ENCODE measurements at regions not wholly inside any gene's neighbourhood (a gene's known extent, or its start where the extent isn't known, plus 50 kb on each side); places are given as distances from the start of the nearest gene placed in this dataset.

DNA sequence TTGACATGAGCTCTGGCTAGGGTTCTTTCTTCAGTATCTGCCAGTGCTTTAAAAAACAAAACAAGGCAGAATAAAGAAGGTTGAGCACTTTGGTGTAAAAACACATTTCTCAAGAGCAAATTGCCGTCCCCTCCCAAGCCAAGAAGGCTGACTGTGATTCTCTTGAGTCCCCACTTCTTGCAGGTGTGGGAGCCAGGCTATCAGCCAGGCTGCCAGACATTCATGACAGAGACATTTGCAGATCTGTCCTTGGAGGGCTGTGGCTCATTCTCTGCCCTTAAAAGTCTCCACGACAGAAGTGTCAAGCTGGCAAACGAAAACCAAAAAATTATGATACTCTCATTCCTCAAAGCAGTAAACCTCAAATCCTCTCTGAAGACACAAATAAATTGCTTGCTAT lies 749.3 kb upstream of the HS6ST1 start:
- H3K4me3 ChIP-seq, result no peak overlapping the region
- H3K27ac ChIP-seq, result no peak overlapping the region
- no peaks in the 10 kb centered on the region for H3K27me3 ChIP-seq
- H3K4me1 ChIP-seq, result no peaks in the 10 kb centered on the region
- H3K36me3 ChIP-seq, result no peaks in the 10 kb centered on the region
- no peak for TF ChIP-seq POLR2A (IDR thresholded peaks at IDR 0.05)
- TF ChIP-seq, protein P1, sequence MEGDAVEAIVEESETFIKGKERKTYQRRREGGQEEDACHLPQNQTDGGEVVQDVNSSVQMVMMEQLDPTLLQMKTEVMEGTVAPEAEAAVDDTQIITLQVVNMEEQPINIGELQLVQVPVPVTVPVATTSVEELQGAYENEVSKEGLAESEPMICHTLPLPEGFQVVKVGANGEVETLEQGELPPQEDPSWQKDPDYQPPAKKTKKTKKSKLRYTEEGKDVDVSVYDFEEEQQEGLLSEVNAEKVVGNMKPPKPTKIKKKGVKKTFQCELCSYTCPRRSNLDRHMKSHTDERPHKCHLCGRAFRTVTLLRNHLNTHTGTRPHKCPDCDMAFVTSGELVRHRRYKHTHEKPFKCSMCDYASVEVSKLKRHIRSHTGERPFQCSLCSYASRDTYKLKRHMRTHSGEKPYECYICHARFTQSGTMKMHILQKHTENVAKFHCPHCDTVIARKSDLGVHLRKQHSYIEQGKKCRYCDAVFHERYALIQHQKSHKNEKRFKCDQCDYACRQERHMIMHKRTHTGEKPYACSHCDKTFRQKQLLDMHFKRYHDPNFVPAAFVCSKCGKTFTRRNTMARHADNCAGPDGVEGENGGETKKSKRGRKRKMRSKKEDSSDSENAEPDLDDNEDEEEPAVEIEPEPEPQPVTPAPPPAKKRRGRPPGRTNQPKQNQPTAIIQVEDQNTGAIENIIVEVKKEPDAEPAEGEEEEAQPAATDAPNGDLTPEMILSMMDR (IDR thresholded peaks at IDR 0.05), result no peak
- H3K9me3 ChIP-seq, result no peaks in the 10 kb centered on the region
- DNase-seq, result no peak

DNA sequence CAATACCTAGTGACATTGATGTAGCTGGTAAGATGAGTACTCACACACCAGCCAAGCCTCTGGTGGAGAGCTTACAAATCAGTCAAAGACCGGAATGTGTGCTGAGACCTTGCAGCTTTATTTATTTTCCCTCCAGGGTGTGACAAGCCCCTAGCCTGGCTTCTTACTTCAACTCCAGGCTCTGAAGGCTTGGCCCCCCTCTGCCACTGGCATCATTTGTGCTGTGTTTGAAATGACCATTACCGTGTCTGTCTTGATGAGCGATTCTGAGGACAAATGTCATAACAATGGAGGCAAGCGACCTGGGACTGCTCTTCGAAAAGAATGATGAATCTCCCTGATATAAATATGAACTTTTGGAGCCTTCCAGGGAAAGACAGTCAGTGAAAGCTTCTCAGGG lies 749.9 kb upstream of the HS6ST1 start:
- no peak for DNase-seq
- Histone ChIP-seq H3K9me3 (no peaks in the 10 kb centered on the region), H3K36me3 (no peaks in the 10 kb centered on the region), H3K27me3 (no peaks in the 10 kb centered on the region), H3K4me1 (no peaks in the 10 kb centered on the region), H3K4me3 (no peak overlapping the region), H3K27ac (no peak overlapping the region)
- TF ChIP-seq, protein P1 (IDR thresholded peaks at IDR 0.05), result no peak

DNA sequence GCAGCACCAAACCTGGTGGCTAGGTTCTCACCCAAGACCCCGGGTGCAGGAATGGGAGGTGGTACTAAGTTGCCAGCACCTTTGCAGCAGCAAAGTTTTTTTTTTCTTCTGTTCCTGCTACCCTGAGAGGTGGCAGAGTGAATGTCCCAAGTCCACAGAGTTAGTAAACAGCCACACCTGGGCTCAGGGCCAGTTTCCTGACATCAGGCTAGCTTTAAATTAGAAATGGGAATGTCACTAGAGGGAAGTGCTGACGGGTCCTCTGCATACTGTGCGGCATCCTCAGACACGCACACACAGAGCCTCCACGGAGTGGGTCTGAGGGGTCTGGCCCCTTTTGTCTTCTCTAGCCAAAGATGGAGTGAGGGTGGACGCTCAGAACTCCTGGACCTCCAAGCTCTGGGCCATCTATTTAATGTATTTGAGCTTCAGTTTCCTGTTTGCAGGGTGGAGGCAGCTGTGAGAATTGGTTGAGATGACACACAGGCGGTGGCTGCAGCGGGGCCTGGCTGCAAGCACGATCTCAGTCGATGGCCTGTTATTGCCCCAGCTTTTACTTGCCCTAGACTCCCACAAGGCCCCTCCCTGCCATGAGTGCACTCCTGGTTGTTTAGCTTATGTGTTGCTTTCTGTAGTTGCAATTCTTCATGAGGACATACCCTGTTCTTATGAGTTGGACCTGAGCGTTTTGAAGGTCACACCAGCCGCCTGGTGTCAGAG lies 751.4 kb upstream of the HS6ST1 start:
- H3K4me1 ChIP-seq, result no peaks in the 10 kb centered on the region

DNA sequence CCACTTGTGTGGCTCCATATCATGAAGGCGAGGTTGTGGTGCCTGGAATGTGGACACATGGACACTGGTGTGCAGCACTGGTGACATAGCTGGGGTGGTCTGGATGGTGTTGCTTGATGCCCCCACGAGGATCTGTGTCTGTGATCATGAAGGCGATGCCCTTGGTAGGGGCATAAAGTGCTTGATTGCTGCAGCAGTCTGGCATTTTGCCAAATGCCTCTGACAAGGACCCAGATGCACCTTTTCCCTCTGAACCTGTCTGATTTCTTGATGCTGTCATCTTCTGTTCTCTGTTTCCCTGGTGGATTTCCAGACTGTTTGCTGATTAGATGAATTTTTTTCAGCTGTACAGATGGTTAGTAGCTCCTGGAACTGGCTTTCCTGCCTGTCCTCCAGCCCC lies 752.0 kb upstream of the HS6ST1 start:
- DNase-seq, result no peak
- Histone ChIP-seq H3K4me1 (no peaks in the 10 kb centered on the region), H3K4me3 (no peak overlapping the region), H3K27ac (no peak overlapping the region), H3K9me3 (no peaks in the 10 kb centered on the region), H3K36me3 (no peaks in the 10 kb centered on the region), H3K27me3 (no peaks in the 10 kb centered on the region)
- TF ChIP-seq, protein P1 (IDR thresholded peaks at IDR 0.05), result no peak
- TF ChIP-seq POLR2A (IDR thresholded peaks at IDR 0.05), result no peak

More for the DNA sequence above, 751.4 kb upstream of the HS6ST1 start:
- Histone ChIP-seq H3K27ac (peak overlapping the region in 1 of 4 donors; percentile 25), H3K27me3 (no peaks in the 10 kb centered on the region), H3K9me3 (no peaks in the 10 kb centered on the region), H3K36me3 (no peaks in the 10 kb centered on the region), H3K4me3 (no peak overlapping the region)
- peak in 1 of 3 donors; percentile 57 for DNase-seq
- TF ChIP-seq, protein P1 (IDR thresholded peaks at IDR 0.05), result no peak
- TF ChIP-seq POLR2A (IDR thresholded peaks at IDR 0.05), result no peak

DNA sequence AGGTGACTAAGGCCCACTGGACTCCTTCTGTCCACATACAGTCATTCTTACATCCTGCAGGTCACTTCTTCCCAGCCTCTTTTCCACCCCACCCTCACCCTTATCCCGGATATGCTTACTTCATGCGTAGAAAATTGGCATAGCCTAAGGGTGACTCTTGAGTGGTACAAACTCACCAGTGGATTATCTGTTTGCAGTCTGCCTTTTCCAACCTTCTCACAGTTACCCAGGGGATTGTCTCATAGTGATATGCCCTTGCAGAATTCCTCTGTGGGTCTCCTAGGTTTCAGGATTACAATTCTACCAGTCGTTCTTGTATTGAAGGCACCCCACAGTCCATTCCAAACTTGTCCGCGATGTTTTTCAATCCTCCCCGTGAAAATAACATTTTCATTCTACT lies 752.9 kb upstream of the HS6ST1 start:
- Histone ChIP-seq H3K36me3 (no peaks in the 10 kb centered on the region), H3K9me3 (no peaks in the 10 kb centered on the region), H3K27ac (no peak overlapping the region), H3K4me1 (no peaks in the 10 kb centered on the region), H3K4me3 (no peak overlapping the region), H3K27me3 (no peaks in the 10 kb centered on the region)
- no peak for DNase-seq
- TF ChIP-seq, protein P1 (IDR thresholded peaks at IDR 0.05), result no peak
- no peak for TF ChIP-seq POLR2A (IDR thresholded peaks at IDR 0.05)

Measured in Peyer's patch (tissue), 4 donors.